HUES64 (cell line): ENCODE measurements at regions not wholly inside any gene's neighbourhood (a gene's known extent, or its start where the extent isn't known, plus 50 kb on each side); places are given as distances from the start of the nearest gene placed in this dataset.

ENCODE experiments used
- H3K27ac ChIP-seq: 2 replicates; pipeline ENCODE4 v1.7.0; 2013; ENCODE audit warnings: low read depth, low read length, inconsistent platforms
- H3K27me3 ChIP-seq: 2 replicates; pipeline ENCODE4 v1.6.1; 2013; ENCODE audit warnings: mild to moderate bottlenecking, low read length; ENCODE audit not compliant: insufficient read depth
- H3K36me3 ChIP-seq: 2 replicates; pipeline ENCODE4 v1.6.1; 2013; ENCODE audit warnings: mild to moderate bottlenecking, low read length; ENCODE audit not compliant: insufficient read depth
- H3K4me1 ChIP-seq: 2 replicates; pipeline ENCODE4 v1.6.1; 2013; ENCODE audit warnings: mild to moderate bottlenecking, low read length, moderate library complexity; ENCODE audit not compliant: insufficient read depth
- H3K4me3 ChIP-seq: 2 replicates; pipeline ENCODE4 v1.5.1; 2013; ENCODE audit warnings: mild to moderate bottlenecking, low read length, moderate library complexity
- H3K9ac ChIP-seq: 2 replicates; pipeline ENCODE4 v1.6.1; 2013; ENCODE audit warnings: mild to moderate bottlenecking, low read depth, low read length
- H3K9me3 ChIP-seq: 2 replicates; pipeline ENCODE4 v1.6.1; 2013; ENCODE audit warnings: low read depth, low read length; ENCODE audit not compliant: insufficient read depth
- WGBS: fragments of 150-250, 120-280 bp; methylation state at CpG from one replicate; pipeline ENCODE4 v1.1.7; 2013; ENCODE audit warnings: missing lambda C conversion rate; 5-methylcytosine and 5-hydroxymethylcytosine counted together

- Histone ChIP-seq H3K27ac (no peak overlapping the region), H3K36me3 (no peaks in the 10 kb centered on the region), H3K9ac (no peak overlapping the region), H3K4me3 (no peak overlapping the region), H3K27me3 (no peaks in the 10 kb centered on the region), H3K4me1 (0 out of 2 replicates have a peak, but pooled peaks cover under 1% of the 10 kb centered on the region), H3K9me3 (no peaks in the 10 kb centered on the region)
- WGBS, result 96% methylated on average over 7 of the region's 7 CpGs
Measured at GRCh38 chr2:9681427-9681817, 50.6 kb upstream of the YWHAQ start.

- Histone ChIP-seq H3K36me3 (no peaks in the 10 kb centered on the region), H3K4me3 (no peak overlapping the region), H3K27ac (no peak overlapping the region), H3K9me3 (no peaks in the 10 kb centered on the region), H3K4me1 (no peaks in the 10 kb centered on the region), H3K27me3 (no peaks in the 10 kb centered on the region), H3K9ac (no peak overlapping the region)
- 94% methylated on average over 3 of the region's 4 CpGs for WGBS
Measured at GRCh38 chr2:9685637-9686036, 54.8 kb upstream of the YWHAQ start.

- no peak overlapping the region for H3K4me3 ChIP-seq
- WGBS, result 95% methylated on average over 8 of the region's 8 CpGs
- H3K27me3 ChIP-seq, result no peaks in the 10 kb centered on the region
- H3K27ac ChIP-seq, result no peak overlapping the region
- H3K9ac ChIP-seq, result no peak overlapping the region
- no peaks in the 10 kb centered on the region for H3K4me1 ChIP-seq
- no peaks in the 10 kb centered on the region for H3K9me3 ChIP-seq
- H3K36me3 ChIP-seq, result no peaks in the 10 kb centered on the region
Measured at GRCh38 chr2:9686061-9686460, 55.3 kb upstream of the YWHAQ start.

- Histone ChIP-seq H3K4me3 (no peak overlapping the region), H3K9me3 (no peaks in the 10 kb centered on the region), H3K36me3 (no peaks in the 10 kb centered on the region), H3K9ac (no peak overlapping the region), H3K4me1 (peaks cover 12% of the 10 kb centered on the region), H3K27me3 (no peaks in the 10 kb centered on the region), H3K27ac (0 out of 2 replicates have a peak overlapping the region, but pooled peaks have one; percentile 5)
- 77% methylated on average over 7 of the region's 7 CpGs for WGBS
Measured at GRCh38 chr2:9690252-9690651, 59.5 kb upstream of the YWHAQ start.

- Histone ChIP-seq H3K9ac (no peak overlapping the region), H3K27me3 (no peaks in the 10 kb centered on the region), H3K9me3 (no peaks in the 10 kb centered on the region), H3K36me3 (no peaks in the 10 kb centered on the region), H3K4me1 (peaks cover 12% of the 10 kb centered on the region), H3K4me3 (no peak overlapping the region), H3K27ac (no peak overlapping the region)
- 86% methylated on average over 11 of the region's 11 CpGs for WGBS
Measured at GRCh38 chr2:9690716-9691498, 60.1 kb upstream of the YWHAQ start.

- H3K9ac ChIP-seq, result no peak overlapping the region
- H3K4me3 ChIP-seq, result no peak overlapping the region
- H3K27ac ChIP-seq, result no peak overlapping the region
- no peaks in the 10 kb centered on the region for H3K27me3 ChIP-seq
- 64% methylated on average over 20 of the region's 20 CpGs for WGBS
- H3K4me1 ChIP-seq, result peaks cover 12% of the 10 kb centered on the region
- no peaks in the 10 kb centered on the region for H3K9me3 ChIP-seq
- H3K36me3 ChIP-seq, result no peaks in the 10 kb centered on the region
Measured at GRCh38 chr2:9692456-9693195, 61.8 kb upstream of the YWHAQ start.

GRCh38 chr2:9693196-9693491 lies 62.3 kb upstream of the YWHAQ start:
- H3K9ac ChIP-seq, result no peak overlapping the region
- H3K27me3 ChIP-seq, result no peaks in the 10 kb centered on the region
- WGBS, result 95% methylated on average over 8 of the region's 8 CpGs
- H3K4me3 ChIP-seq, result no peak overlapping the region
- H3K4me1 ChIP-seq, result peaks cover 12% of the 10 kb centered on the region
- no peaks in the 10 kb centered on the region for H3K36me3 ChIP-seq
- H3K27ac ChIP-seq, result no peak overlapping the region
- H3K9me3 ChIP-seq, result no peaks in the 10 kb centered on the region

GRCh38 chr2:9693646-9694045 lies 62.8 kb upstream of the YWHAQ start:
- WGBS, result 93% methylated on average over 16 of the region's 16 CpGs
- Histone ChIP-seq H3K9ac (no peak overlapping the region), H3K4me3 (no peak overlapping the region), H3K27ac (no peak overlapping the region), H3K9me3 (no peaks in the 10 kb centered on the region), H3K36me3 (no peaks in the 10 kb centered on the region), H3K4me1 (peaks cover 12% of the 10 kb centered on the region), H3K27me3 (no peaks in the 10 kb centered on the region)

GRCh38 chr2:9694661-9695234 lies 64.0 kb upstream of the YWHAQ start:
- H3K27me3 ChIP-seq, result no peaks in the 10 kb centered on the region
- H3K9ac ChIP-seq, result no peak overlapping the region

GRCh38 chr2:9695941-9696340 lies 65.1 kb upstream of the YWHAQ start:
- 88% methylated on average over 6 of the region's 6 CpGs for WGBS
- Histone ChIP-seq H3K9ac (no peak overlapping the region), H3K27me3 (no peaks in the 10 kb centered on the region), H3K4me1 (peaks cover 12% of the 10 kb centered on the region), H3K36me3 (no peaks in the 10 kb centered on the region), H3K4me3 (no peak overlapping the region), H3K9me3 (no peaks in the 10 kb centered on the region), H3K27ac (no peak overlapping the region)

More at GRCh38 chr2:9694661-9695234, 64.0 kb upstream of the YWHAQ start:
- 82% methylated on average over 17 of the region's 17 CpGs for WGBS
- no peaks in the 10 kb centered on the region for H3K9me3 ChIP-seq
- no peak overlapping the region for H3K27ac ChIP-seq
- H3K36me3 ChIP-seq, result no peaks in the 10 kb centered on the region
- H3K4me3 ChIP-seq, result no peak overlapping the region
- H3K4me1 ChIP-seq, result peaks cover 12% of the 10 kb centered on the region

GRCh38 chr2:9696731-9697130 lies 65.9 kb upstream of the YWHAQ start:
- H3K9ac ChIP-seq, result no peak overlapping the region
- H3K4me1 ChIP-seq, result peaks cover 12% of the 10 kb centered on the region
- no peaks in the 10 kb centered on the region for H3K9me3 ChIP-seq
- H3K27me3 ChIP-seq, result no peaks in the 10 kb centered on the region
- H3K4me3 ChIP-seq, result no peak overlapping the region
- H3K36me3 ChIP-seq, result no peaks in the 10 kb centered on the region
- H3K27ac ChIP-seq, result no peak overlapping the region
- 97% methylated on average over 3 of the region's 4 CpGs for WGBS
